MCF 10A (cell line): ENCODE measurements at regions not wholly inside any gene's neighbourhood (a gene's known extent, or its start where the extent isn't known, plus 50 kb on each side); places are given as distances from the start of the nearest gene placed in this dataset.

Experiments
- BruUV-seq: library from RNA; stranded (reverse); fragments of 400-500 nt; replicated peaks from 2 replicates; lab custom pipeline; 2021; lab: Mats Ljungman, UMichigan
- CTCF ChIA-PET: fragments of 300-600 bp; sonication (Branson Sonifier 250); formaldehyde crosslinking; extraction: SDS; loops from one replicate; lab custom pipeline; 2021; ENCODE audit warnings: antibody characterized with exemption, inconsistent platforms; lab: Yijun Ruan, JAX
- POLR2A ChIA-PET: fragments of 300-600, 350-650 bp; sonication (Branson Sonifier 250); formaldehyde crosslinking; extraction: SDS; loops from one replicate; lab custom pipeline; 2020; ENCODE audit warnings: antibody characterized with exemption, inconsistent platforms; lab: Yijun Ruan, JAX
- DNase-seq: peaks from one replicate; pipeline ENCODE4 v3.0.0-alpha.2; 2018; ENCODE audit not compliant: unreplicated experiment
- H3K27ac Mint-ChIP-seq: one replicate; pipeline ENCODE4 v1.8.0; 2022; ENCODE audit warnings: mild to moderate bottlenecking, low read depth, mixed read lengths; ENCODE audit not compliant: unreplicated experiment
- H3K27me3 Mint-ChIP-seq: one replicate; pipeline ENCODE4 v1.8.0; 2022; ENCODE audit warnings: mixed read lengths; ENCODE audit not compliant: insufficient read depth, unreplicated experiment
- H3K36me3 Mint-ChIP-seq: one replicate; pipeline ENCODE4 v1.8.0; 2022; ENCODE audit warnings: mild to moderate bottlenecking, moderate library complexity, mixed read lengths; ENCODE audit not compliant: insufficient read depth, unreplicated experiment
- H3K4me1 Mint-ChIP-seq: one replicate; pipeline ENCODE4 v1.8.0; 2022; ENCODE audit warnings: mixed read lengths; ENCODE audit not compliant: insufficient read depth, unreplicated experiment
- H3K4me3 Mint-ChIP-seq: one replicate; pipeline ENCODE4 v1.8.0; 2022; ENCODE audit warnings: mild to moderate bottlenecking, moderate library complexity, mixed read lengths; ENCODE audit not compliant: unreplicated experiment
- H3K9me3 Mint-ChIP-seq: one replicate; pipeline ENCODE4 v1.8.0; 2022; ENCODE audit warnings: mixed read lengths; ENCODE audit not compliant: unreplicated experiment
- intact Hi-C: fragments of 100-400 bp; cut with micrococcal nuclease; formaldehyde crosslinking; loops from 2 replicates; pipeline ENCODE4 v1.14.1; 2022
- TF ChIP-seq, protein P1 (sequence below): fragments of 200-600 bp; IDR thresholded peaks from one replicate; pipeline ENCODE4 v1.8.0; 2022; ENCODE audit warnings: antibody characterized with exemption, mild to moderate bottlenecking; ENCODE audit not compliant: unreplicated experiment

DNA sequence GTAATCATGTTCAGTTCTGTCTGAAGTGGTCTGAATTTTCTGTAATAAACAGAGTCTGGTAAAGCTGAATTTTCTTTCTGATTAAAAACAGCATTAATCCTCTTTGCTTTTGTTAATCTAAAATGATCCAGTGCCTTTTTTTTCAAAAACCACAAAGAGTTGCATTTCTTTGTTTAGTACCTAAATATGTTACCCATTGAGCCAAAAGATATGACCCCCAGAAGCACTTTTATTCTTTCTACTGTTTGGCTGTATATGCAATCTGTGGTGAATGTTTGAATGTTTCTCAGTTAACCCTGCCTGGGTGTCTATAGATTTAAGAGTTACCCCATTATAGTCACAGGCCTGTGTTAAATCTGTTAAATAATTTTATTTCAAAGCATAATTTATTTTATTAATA, 394.8 kb downstream of the PTPRC start:
- intact Hi-C loops = no loop called here
- Mint-ChIP-seq H3K27me3 (no peaks in the 10 kb centered on the region), H3K4me3 (no peak overlapping the region), H3K27ac (no peak overlapping the region), H3K36me3 (no peaks in the 10 kb centered on the region), H3K9me3 (no peaks in the 10 kb centered on the region), H3K4me1 (peaks cover 7% of the 10 kb centered on the region)
- CTCF ChIA-PET = interaction anchor here (0.6 kb wide), 1 partner anchor 170 kb away, joined by 3 read pairs; no protein-coding TSS in a partner anchor
- POLR2A ChIA-PET = interaction anchor here (0.6 kb wide), 1 partner anchor 132 kb away, joined by 3 read pairs; no protein-coding TSS in a partner anchor
- no TSS peak for BruUV-seq
- TF ChIP-seq, protein P1, sequence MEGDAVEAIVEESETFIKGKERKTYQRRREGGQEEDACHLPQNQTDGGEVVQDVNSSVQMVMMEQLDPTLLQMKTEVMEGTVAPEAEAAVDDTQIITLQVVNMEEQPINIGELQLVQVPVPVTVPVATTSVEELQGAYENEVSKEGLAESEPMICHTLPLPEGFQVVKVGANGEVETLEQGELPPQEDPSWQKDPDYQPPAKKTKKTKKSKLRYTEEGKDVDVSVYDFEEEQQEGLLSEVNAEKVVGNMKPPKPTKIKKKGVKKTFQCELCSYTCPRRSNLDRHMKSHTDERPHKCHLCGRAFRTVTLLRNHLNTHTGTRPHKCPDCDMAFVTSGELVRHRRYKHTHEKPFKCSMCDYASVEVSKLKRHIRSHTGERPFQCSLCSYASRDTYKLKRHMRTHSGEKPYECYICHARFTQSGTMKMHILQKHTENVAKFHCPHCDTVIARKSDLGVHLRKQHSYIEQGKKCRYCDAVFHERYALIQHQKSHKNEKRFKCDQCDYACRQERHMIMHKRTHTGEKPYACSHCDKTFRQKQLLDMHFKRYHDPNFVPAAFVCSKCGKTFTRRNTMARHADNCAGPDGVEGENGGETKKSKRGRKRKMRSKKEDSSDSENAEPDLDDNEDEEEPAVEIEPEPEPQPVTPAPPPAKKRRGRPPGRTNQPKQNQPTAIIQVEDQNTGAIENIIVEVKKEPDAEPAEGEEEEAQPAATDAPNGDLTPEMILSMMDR = no peak
- DNase-seq = no peak

DNA sequence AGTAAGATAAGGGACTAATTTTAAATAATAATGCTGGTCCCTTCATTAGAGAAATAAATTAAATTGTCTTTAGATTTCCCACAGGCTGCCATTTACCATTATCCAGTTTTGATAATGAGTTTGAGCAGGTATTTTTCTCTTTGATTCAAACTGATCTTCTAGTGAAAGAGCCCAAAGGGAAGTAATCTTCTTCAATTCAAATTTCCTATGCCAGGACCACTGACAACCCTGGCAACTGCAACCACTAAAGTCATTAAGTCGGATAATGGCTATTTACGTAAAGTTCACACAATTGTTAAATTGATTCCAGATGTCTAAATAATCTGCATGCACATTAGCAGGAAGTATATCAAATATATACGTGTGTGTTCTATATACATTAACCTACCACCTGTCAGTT, 399.3 kb downstream of the PTPRC start:
- ChIA-PET CTCF (interaction anchor here (1.5 kb wide), 1 partner anchor 75 kb away, joined by 4 read pairs; no protein-coding TSS in a partner anchor), POLR2A (interaction anchor here (0.8 kb wide), 1 partner anchor 29 kb away, joined by 3 read pairs; no protein-coding TSS in a partner anchor)
- TF ChIP-seq, protein P1 = no peak
- intact Hi-C loops = no loop called here
- no peak for DNase-seq
- no peak overlapping the region for H3K27ac Mint-ChIP-seq
- H3K4me3 Mint-ChIP-seq = no peak overlapping the region
- no TSS peak for BruUV-seq
- no peaks in the 10 kb centered on the region for H3K36me3 Mint-ChIP-seq
- no peaks in the 10 kb centered on the region for H3K27me3 Mint-ChIP-seq
- no peaks in the 10 kb centered on the region for H3K4me1 Mint-ChIP-seq
- H3K9me3 Mint-ChIP-seq = no peaks in the 10 kb centered on the region

DNA sequence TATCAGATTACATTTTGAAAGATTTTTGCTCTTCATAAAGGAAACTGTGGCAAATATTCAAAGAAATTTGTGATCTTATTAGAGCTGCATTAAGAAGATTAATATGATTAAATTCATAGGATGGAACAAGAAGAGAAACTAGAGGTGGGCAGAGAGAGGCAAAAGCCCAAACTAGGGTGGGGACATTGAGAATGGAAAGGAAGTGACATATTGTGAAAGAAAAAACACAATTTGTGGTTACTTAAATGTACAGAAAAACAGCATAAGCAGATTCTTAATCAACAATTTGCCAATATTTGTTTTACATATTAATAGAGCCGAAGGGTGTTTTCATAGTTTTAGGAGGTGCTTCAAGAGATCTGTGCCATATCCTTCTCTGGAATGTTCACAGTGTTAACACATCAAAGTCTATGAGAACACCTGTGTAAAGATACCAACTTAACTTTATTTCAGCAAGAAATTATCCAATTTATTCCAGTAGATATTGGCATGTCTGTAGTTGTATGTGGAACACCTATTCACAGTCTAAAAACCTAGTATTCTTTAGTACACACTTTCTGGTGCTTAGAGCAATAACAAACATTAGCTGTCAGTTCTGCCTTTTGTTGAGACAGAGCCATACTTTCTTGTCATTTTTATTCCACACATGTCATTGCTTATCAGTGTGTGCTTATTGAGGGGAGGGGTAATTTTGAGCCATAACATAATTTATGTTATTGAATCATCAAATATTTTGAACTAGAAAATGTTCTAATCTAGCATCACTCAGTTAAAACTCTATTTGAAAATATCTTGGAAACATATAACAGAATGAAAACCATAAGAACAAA, 401.5 kb downstream of the PTPRC start:
- ChIA-PET POLR2A (no interaction called here), CTCF (interaction anchor here (0.6 kb wide), 1 partner anchor 12 kb away, joined by 4 read pairs; no protein-coding TSS in a partner anchor)
- Mint-ChIP-seq H3K27ac (no peak overlapping the region), H3K4me1 (no peaks in the 10 kb centered on the region), H3K4me3 (no peak overlapping the region), H3K36me3 (no peaks in the 10 kb centered on the region), H3K27me3 (no peaks in the 10 kb centered on the region), H3K9me3 (no peaks in the 10 kb centered on the region)
- no peak for DNase-seq
- intact Hi-C loops = no loop called here
- TF ChIP-seq, protein P1 = no peak
- no TSS peak for BruUV-seq

DNA sequence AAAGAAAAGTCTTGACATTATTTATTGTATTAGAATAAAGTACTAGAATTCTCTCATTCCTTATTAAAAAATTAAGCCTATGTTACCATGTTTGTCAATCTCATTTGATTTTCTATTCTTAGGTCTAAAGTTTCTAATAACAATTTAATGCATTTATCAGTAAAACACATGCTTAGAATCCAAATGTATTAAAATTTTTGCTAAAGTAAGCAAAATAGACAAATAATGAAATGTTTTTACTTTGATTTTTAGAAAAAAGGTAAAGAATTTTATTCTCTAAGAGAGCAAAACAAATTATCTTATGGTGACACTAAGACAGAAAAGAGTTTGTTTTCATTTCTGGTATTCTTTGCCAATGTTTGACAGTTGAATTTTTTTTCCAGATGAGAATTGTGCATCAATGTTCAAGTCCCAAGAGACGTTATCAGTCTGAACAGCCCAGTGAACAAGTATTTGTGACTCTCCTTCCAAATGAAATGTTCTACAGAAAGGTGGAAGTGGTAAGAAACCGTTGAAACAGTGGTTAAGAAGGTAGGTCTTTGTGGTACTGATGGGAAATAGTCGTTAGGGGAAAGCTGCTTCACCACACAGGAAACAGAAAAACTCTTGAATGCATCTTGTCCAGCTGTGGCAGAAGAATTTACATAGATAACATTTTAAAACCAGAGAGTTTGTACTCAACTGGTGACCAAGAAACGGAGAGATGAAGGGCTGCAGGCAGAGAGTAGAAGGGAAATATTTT, 402.5 kb downstream of the PTPRC start:
- no peak overlapping the region for H3K4me3 Mint-ChIP-seq
- no peaks in the 10 kb centered on the region for H3K9me3 Mint-ChIP-seq
- H3K36me3 Mint-ChIP-seq = no peaks in the 10 kb centered on the region
- TF ChIP-seq, protein P1 = no peak
- ChIA-PET POLR2A (no interaction called here), CTCF (interaction anchor here (0.7 kb wide), 1 partner anchor 13 kb away, joined by 3 read pairs; no protein-coding TSS in a partner anchor)
- intact Hi-C loops = no loop called here
- no peak for DNase-seq
- H3K4me1 Mint-ChIP-seq = no peaks in the 10 kb centered on the region
- no peaks in the 10 kb centered on the region for H3K27me3 Mint-ChIP-seq
- BruUV-seq = no TSS peak
- no peak overlapping the region for H3K27ac Mint-ChIP-seq
